Fibroblast of lung (primary cell): ENCODE measurements at regions not wholly inside any gene's neighbourhood (a gene's known extent, or its start where the extent isn't known, plus 50 kb on each side); places are given as distances from the start of the nearest gene placed in this dataset.

Experiments
- DNase-seq, 2 donors: peaks; one replicate each; pipeline versions ENCODE4 v3.0.0 to v3.0.0-alpha.2; 2010; ENCODE audit warnings: low read depth in 2 of 2
- H2AFZ ChIP-seq: 2 replicates; pipeline ENCODE4 v1.5.1; 2012; ENCODE audit warnings: low read length, control low read depth, inconsistent platforms
- H3K27ac ChIP-seq: 2 replicates; pipeline ENCODE4 v1.5.1; 2011; ENCODE audit warnings: low read length, control low read depth; ENCODE audit not compliant: insufficient read depth
- H3K27me3 ChIP-seq: 2 replicates; pipeline ENCODE4 v1.5.1; 2011; ENCODE audit warnings: mild to moderate bottlenecking, low read length; ENCODE audit not compliant: control insufficient read depth, insufficient read depth
- H3K36me3 ChIP-seq: 2 replicates; pipeline ENCODE4 v1.5.1; 2011; ENCODE audit warnings: low read length; ENCODE audit not compliant: control insufficient read depth, insufficient read depth
- H3K4me1 ChIP-seq: 2 replicates; pipeline ENCODE4 v1.5.1; 2011; ENCODE audit warnings: low read length; ENCODE audit not compliant: control insufficient read depth, insufficient read depth; ENCODE audit errors: extremely low read depth
- H3K4me2 ChIP-seq: 2 replicates; pipeline ENCODE4 v1.5.1; 2011; ENCODE audit warnings: low read length, control low read depth; ENCODE audit not compliant: insufficient read depth; ENCODE audit errors: extremely low read depth
- H3K4me3 ChIP-seq, 4 experiments: fragments of 200-600 bp in 1 of 4; sonication (generic) in 1 of 4; replicated peaks in 1 of 4; 2 replicates each; pipeline ENCODE4 v1.5.1; 2011 to 2016; ENCODE audit warnings: low read length in 4 of 4, low read depth in 3 of 4, mild to moderate bottlenecking in 3 of 4, control low read depth in 2 of 4, inconsistent platforms in 1 of 4, mixed read lengths in 1 of 4; ENCODE audit not compliant: insufficient read depth in 1 of 4; ENCODE audit errors: control extremely low read depth in 1 of 4
- H3K79me2 ChIP-seq: 2 replicates; pipeline ENCODE4 v1.5.1; 2012; ENCODE audit warnings: mild to moderate bottlenecking, low read length, inconsistent platforms; ENCODE audit not compliant: control insufficient read depth, insufficient read depth
- H3K9ac ChIP-seq: 2 replicates; pipeline ENCODE4 v1.5.1; 2011; ENCODE audit warnings: mild to moderate bottlenecking, low read length, control low read depth; ENCODE audit not compliant: insufficient read depth
- H3K9me3 ChIP-seq: 2 replicates; pipeline ENCODE4 v1.5.1; 2012; ENCODE audit warnings: low read depth, low read length; ENCODE audit not compliant: control insufficient read depth, insufficient read depth
- H4K20me1 ChIP-seq: 2 replicates; pipeline ENCODE4 v1.5.1; 2011; ENCODE audit warnings: low read length; ENCODE audit not compliant: control insufficient read depth, insufficient read depth; ENCODE audit errors: extremely low read depth
- CTCF ChIP-seq, 2 donors: IDR thresholded peaks in 1 of 2; conservative IDR thresholded peaks in 1 of 2; 1 replicate in 1 of 2; 2 replicates in 1 of 2; pipeline ENCODE4 v1.5.1; 2011 to 2012; ENCODE audit warnings: low read length in 2 of 2, control low read depth in 1 of 2, inconsistent platforms in 1 of 2, low read depth in 1 of 2, mild to moderate bottlenecking in 1 of 2
- EZH2 ChIP-seq: IDR thresholded peaks from 2 replicates; pipeline ENCODE4 v1.5.1; 2012; ENCODE audit warnings: low read length, control low read depth, mild to moderate bottlenecking; ENCODE audit errors: missing control alignments

DNA sequence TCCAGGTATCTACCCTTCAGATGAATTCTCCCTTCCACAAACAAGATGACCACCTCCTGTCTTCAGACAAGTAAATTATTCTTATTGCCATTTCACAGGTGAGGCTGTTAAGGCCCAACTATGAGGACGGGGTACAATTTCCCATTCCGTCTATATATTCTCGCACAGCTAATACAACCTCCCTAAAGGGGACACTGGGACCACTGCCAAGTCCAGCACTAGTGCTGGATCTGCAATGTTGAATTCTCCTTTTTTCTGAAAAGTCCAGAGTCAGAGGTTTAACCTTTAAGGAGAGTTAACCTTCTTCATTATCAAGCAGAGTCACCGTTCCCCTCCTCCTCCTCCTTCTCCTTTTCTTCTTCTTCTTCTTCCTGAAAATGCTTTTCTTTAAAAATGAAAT is 130.4 kb upstream of the PARP11 start:
- DNase-seq, result no peak
- no peaks in the 10 kb centered on the region for H3K4me1 ChIP-seq
- no peaks in the 10 kb centered on the region for H3K9me3 ChIP-seq
- H3K79me2 ChIP-seq, result no peaks in the 10 kb centered on the region
- H3K27ac ChIP-seq, result no peak overlapping the region
- H3K36me3 ChIP-seq, result no peaks in the 10 kb centered on the region
- no peak overlapping the region for H3K9ac ChIP-seq
- TF ChIP-seq EZH2 (no peak), CTCF (conservative IDR thresholded peaks at IDR 0.05 in 1 of 2, IDR thresholded peaks at IDR 0.05 in 1 of 2; ENCODE audit: low read depth in 1 of 2, low read length in 2 of 2) (no peak)
- no peaks in the 10 kb centered on the region for H4K20me1 ChIP-seq
- no peak overlapping the region for H3K4me3 ChIP-seq
- H2AFZ ChIP-seq, result no peak overlapping the region
- no peak overlapping the region for H3K4me2 ChIP-seq
- H3K27me3 ChIP-seq, result no peaks in the 10 kb centered on the region

DNA sequence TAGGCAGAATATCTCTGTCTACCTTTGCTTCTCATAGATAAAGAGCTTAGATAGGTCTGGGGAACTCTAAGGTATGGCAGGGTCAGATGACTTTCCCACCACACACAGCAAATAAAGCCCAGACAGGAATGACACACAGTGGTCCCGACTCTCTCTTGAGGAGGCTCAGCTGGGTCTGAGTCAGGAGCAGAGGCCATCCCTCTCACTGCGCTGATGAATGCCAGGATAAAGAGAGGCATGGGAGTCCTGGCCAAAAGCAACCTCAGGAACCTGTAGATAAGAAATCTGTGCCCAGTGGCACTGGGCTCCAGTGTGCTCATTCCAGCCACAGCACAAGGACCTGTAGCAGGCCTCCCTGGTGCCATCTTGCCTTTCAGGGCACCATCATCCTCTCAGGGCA is 129.4 kb upstream of the PARP11 start:
- Histone ChIP-seq H3K4me1 (no peaks in the 10 kb centered on the region), H3K9me3 (no peaks in the 10 kb centered on the region), H3K4me2 (no peak overlapping the region), H3K27me3 (peaks cover 2% of the 10 kb centered on the region), H3K9ac (no peak overlapping the region), H4K20me1 (no peaks in the 10 kb centered on the region), H3K79me2 (no peaks in the 10 kb centered on the region), H3K36me3 (no peaks in the 10 kb centered on the region), H2AFZ (no peak overlapping the region), H3K27ac (no peak overlapping the region), H3K4me3 (no peak overlapping the region)
- TF ChIP-seq CTCF (conservative IDR thresholded peaks at IDR 0.05 in 1 of 2, IDR thresholded peaks at IDR 0.05 in 1 of 2; ENCODE audit: low read depth in 1 of 2, low read length in 2 of 2), result no peak
- TF ChIP-seq EZH2, result no peak
- no peak for DNase-seq

DNA sequence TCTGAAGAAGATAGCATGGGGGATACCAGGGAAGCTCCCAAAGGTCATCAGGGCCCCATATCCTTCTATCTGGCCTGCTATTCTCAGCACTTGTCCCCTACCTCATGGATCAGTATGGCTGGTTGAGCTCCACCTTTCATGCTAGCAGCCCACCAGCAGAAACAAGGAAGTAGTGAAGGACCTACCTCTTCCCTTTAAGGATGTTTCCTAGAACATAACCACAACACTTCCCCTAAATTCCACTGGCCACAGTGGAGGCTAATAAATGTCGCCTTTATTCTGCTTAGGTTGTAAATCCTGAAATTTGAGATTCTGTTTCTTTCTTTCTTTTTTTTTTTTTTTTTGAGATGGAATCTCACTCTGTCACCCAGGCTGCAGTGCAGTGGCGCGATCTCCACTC is 128.6 kb upstream of the PARP11 start:
- Histone ChIP-seq H3K4me1 (no peaks in the 10 kb centered on the region), H3K27me3 (peaks cover 2% of the 10 kb centered on the region), H4K20me1 (no peaks in the 10 kb centered on the region), H3K27ac (no peak overlapping the region), H3K9ac (no peak overlapping the region), H3K4me2 (no peak overlapping the region), H3K36me3 (no peaks in the 10 kb centered on the region), H3K79me2 (no peaks in the 10 kb centered on the region), H3K4me3 (no peak overlapping the region), H2AFZ (no peak overlapping the region), H3K9me3 (no peaks in the 10 kb centered on the region)
- DNase-seq, result no peak
- TF ChIP-seq EZH2, result no peak
- TF ChIP-seq CTCF (conservative IDR thresholded peaks at IDR 0.05 in 1 of 2, IDR thresholded peaks at IDR 0.05 in 1 of 2; ENCODE audit: low read depth in 1 of 2, low read length in 2 of 2), result no peak
